NCI-H1105 (cell line): ENCODE measurements at regions not wholly inside any gene's neighbourhood (a gene's known extent, or its start where the extent isn't known, plus 50 kb on each side); places are given as distances from the start of the nearest gene placed in this dataset.
A peak's percentile ranks its signal among the peaks of the same experiment; 100 is the strongest.
"Not testable (repeated sequence)": the region's sequence is repeated elsewhere in the genome, so short reads cannot be mapped to it uniquely, and the experiment has no call there.

Experiments
- DNase-seq: peaks from one replicate; lab custom pipeline; 2025; lab: John Stamatoyannopoulos, UW

DNA sequence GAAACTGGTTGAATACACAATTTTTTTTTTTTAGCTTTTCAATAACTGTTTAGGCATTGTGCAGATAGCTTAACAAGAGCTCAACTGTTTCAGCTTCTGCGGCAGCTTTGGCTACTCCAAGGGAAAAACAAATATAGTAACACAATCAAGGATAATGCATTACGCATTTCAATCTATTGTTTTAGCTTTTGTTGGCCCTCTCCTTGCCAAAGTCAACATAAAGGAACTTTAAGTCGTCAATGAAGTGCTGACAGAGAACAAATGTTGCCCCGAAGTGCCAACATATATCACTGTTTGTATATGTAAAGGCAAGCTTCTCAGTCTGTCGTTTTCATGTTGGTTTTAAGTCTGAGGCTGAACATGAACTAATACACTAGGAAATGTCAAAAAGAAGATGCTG lies 1087.4 kb upstream of the FLRT2 start:
- peak; percentile 50 for DNase-seq

GRCh38 chr14:84445486-84445885 lies 1084.5 kb upstream of the FLRT2 start:
- no peak for DNase-seq

GRCh38 chr14:84446250-84446649 lies 1083.7 kb upstream of the FLRT2 start:
- DNase-seq, result no peak

DNA sequence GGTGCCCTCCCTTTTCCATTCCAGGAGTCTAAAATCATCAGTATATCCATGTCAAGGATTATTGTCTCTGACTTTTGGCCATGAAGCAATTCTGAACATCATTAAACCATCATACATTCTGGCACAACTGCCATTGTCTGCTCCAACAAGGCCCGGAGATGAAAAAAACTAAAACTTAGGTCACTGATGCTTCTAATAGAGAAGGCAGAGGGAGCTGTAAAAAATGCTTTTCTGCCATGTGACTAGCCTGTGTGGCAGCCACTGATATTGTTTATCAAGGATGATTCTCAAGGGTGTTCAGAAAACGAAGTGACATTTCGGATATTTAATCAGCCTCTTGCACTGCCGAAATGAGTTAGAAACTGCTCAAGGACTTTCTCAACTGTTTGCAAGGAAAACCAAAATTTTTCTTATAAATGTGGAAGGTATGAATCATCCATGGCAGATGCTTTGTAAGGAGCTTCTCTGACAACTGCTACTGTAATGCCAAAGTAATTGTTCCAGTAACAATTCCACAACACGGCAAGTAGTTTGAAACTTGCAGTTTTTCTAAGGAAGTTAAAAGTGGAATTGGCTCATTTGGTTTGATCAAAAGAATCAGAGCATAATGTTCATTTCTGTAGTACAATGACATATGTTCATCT lies 1076.5 kb upstream of the FLRT2 start:
- no peak for DNase-seq

GRCh38 chr14:84454114-84454513 lies 1075.8 kb upstream of the FLRT2 start:
- no peak for DNase-seq

DNA sequence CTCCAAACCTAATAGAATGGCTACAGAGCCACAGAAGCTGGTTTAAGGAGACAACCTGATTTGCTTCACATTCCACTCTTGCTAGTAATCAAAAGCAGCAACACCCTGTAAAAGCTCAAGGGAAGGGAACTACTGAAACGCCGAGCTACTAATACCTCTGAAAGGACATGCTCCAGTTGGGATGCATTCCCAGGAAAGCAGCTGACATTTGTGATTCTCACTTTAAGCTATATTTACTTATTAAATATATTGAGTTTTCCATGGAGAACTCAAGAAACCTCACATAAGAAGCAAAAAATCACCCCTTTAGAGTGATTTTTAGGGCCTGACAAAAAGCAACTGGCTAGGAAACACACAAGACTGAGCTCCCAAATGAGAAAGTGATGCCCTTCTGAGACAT lies 1073.0 kb upstream of the FLRT2 start:
- no peak for DNase-seq

DNA sequence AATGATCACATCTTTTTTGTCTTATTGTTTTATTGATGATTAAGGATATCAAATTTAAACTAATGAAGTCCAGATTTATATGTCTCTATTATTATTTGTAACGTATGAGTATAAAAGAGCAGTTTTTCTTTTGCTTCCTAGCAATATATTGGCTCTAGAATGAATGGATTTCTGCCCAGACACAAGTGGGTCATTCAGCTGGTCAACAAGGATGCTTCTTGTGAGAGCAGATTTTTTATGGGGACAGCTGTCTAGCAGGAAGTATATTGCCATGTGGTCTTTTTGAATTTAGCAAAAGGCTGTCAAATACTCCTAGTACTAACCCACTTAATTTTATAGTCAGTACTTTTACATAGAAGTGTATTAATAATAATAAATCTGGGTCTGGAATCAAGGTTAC lies 1071.1 kb upstream of the FLRT2 start:
- DNase-seq, result no peak

GRCh38 chr14:84465880-84466279 lies 1064.1 kb upstream of the FLRT2 start:
- DNase-seq, result no peak

- no peak for DNase-seq
Observed at GRCh38 chr14:84468153-84468552, 1061.8 kb upstream of the FLRT2 start.

DNA sequence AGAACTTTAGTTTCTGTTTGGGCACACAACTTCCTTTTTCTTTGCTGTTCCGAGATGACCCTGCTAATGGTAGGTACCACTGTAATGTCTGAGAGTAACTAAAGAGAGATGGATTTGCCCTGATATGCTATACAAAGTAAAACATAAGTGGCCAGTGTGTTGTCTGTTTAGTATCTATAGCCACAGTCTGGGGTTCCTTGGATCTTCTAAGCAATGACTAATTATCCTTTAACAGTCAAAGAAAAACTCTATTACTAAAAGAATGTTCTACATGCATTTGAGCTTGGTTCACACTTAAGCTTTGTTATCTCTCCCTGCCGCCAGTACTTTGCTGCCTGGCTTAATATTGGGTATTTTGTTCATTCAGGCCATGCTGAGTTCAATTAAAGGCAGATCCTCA lies 1051.9 kb upstream of the FLRT2 start:
- no peak for DNase-seq

DNA sequence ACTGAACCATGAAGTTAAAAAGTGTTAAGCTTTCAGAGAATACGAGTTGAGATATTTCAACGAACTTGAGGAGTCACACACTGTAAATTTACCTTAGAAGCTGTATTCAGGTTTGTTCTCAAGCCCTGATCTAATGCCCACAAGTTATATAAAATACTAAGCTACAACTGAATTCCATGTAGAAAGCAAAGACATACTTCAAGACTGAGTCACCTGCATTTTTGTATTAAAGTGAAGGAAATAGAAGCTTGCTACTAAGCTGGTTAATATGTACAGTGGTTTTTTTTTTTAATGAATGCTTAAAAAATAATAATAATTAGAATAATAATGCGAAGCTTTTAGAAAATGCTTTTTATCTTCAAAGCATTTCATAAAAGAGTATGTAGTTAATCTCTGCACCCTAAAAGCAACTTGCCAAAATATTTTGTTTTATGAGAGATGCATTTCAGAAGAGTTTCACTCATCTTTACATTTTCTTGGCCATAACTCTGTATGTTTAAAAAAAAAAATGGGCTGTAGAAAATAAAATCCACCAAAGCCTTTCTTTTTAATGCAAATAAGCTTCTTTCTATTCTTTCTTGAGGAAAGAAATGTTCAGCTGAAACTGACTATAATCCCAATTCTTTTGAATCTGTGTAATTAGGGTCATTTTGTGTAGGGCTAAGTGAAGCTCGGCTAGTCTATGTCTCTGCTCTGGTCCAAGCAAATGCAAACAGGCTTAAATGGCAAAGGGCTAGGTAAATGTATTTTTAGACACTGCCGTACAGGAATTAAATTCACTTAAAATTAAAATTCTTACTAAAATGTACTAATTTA lies 1047.5 kb upstream of the FLRT2 start:
- DNase-seq, result no peak

DNA sequence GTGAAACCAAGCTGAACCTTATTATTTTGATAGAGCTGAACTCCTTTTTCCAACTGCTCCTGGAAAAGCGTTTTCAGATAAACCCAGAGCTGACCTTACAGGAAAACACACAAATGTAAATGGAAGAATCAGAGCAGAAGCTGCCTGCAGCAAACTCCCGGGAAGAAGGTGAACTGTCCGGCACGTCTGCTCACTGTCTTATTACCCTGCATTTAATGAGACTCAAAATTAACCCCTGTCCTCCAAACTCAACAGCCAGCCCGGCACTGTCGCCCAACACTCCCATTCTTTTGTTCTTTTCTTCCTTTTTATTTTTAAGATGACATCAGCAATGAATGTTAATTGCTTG lies 1046.9 kb upstream of the FLRT2 start:
- DNase-seq, result no peak

DNA sequence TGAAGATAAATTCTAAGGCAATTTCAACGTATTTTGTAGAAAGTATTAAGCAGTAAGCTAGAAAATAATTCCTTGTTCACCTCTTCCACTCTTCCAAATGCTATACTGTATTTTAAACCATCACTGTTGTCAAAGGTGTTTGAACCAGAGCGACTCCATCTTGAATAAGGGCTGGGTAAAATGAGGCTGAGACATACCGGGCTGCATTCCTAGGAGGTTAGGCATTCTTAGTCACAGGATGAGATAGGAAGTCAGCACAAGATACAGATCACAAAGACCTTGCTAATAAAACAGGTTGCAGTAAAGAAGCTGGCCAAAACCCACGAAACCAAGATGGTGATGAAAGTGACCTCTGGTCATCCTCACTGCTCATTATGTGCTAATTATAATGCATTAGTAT lies 1045.7 kb upstream of the FLRT2 start:
- DNase-seq, result not testable (repeated sequence)

DNA sequence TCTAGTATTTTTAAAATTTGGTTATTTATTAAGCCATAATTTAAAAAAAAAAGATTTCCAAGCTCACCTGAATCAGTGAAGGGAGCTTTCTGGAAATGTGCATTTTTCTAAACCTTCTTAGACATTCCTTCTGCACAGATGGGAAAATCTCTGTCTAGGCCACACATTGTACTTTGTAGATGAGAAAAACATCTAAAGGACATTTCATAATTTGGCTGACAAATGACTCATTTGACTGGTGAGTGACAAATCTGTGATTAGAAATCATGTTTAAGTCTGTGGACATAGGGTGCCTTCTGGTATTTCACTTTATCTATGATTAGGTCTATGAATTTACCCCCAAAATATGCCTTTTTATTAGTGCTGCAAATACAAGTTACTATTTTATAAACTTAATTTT lies 1044.9 kb upstream of the FLRT2 start:
- DNase-seq, result no peak

DNA sequence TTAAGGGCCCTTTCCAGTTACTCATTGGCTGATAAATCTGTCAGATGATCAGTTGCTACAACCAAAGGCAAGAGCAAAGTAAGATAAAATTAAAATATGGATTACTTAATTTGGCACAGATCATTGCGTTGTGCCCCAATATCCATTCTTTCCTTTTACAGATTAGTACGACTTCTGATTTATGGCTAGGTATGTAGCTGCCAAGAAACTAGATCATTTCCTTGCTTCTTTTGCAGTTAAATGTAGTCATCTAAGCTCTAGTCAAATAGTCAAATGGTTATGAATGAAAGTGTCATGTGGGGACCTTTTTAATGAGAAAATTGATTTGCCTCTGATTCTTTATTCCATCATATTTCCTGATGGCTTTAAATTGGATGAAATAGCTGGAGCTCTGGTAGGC lies 1039.9 kb upstream of the FLRT2 start:
- no peak for DNase-seq

- no peak for DNase-seq
Observed at GRCh38 chr14:84492685-84493084, 1037.3 kb upstream of the FLRT2 start.

GRCh38 chr14:84493779-84494178 lies 1036.2 kb upstream of the FLRT2 start:
- DNase-seq, result no peak

DNA sequence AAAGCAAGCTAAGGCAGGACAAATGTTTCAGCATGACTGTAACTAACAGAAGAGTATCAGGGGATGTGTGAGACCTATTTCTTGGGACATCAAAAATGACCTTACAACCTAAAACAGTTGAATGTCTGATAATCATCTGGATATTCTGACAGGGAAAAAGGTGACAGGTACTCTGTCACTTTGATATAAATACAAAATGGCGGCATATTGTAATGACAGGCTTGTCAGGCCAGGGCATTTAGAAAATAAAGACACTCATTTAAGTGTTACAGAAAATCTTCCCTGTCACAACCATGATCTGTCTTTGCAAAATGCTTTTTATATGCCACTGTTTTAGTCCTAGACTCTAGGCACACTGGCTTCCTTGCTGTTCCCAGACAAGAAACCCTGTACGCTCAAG lies 1033.3 kb upstream of the FLRT2 start:
- DNase-seq, result no peak

DNA sequence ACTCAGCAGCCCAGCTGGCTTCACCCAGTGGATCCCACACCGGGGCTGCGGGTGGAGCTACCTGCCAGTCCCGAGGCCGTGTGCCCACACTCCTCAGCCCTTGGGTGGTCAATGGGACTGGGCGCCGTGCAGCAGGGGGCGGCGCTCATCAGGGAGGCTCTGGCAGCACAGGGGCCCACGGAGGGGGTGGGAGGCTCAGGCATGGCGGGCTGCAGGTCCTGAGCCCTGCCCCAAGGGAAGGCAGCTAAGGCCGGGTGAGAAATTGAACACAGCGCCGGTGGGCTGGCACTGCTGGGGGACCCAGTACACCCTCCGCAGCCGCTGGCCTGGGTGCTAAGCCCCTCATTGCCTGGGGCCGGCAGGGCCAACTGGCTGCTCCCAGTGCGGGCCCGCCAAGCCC lies 1017.1 kb upstream of the FLRT2 start:
- not testable (repeated sequence) for DNase-seq

- DNase-seq, result no peak
Observed at GRCh38 chr14:84519836-84520235, 1010.1 kb upstream of the FLRT2 start.

GRCh38 chr14:84520711-84521338 lies 1009.1 kb upstream of the FLRT2 start:
- no peak for DNase-seq

GRCh38 chr14:84523746-84524145 lies 1006.2 kb upstream of the FLRT2 start:
- no peak for DNase-seq

- peak; percentile 18 for DNase-seq
Observed at GRCh38 chr14:84527706-84528105, 1002.2 kb upstream of the FLRT2 start.
